Lung (tissue), 11 donors: ENCODE measurements at regions not wholly inside any gene's neighbourhood (a gene's known extent, or its start where the extent isn't known, plus 50 kb on each side); places are given as distances from the start of the nearest gene placed in this dataset.

Experiments
- ATAC-seq: fragments of 200-7000 bp; cut with Tn5 transposase; one replicate; pipeline ENCODE4 v1.9.1; 2020; ENCODE audit warnings: moderate number of reproducible peaks; ENCODE audit not compliant: insufficient read depth, low FRiP score
- DNase-seq, 3 donors: peaks; one replicate each; pipeline ENCODE4 v3.0.0-alpha.2; 2013 to 2017
- H3K27ac ChIP-seq, 2 donors: one replicate each; pipeline ENCODE4 v1.5.1; 2013; ENCODE audit warnings: mild to moderate bottlenecking in 2 of 2, moderate library complexity in 2 of 2, control low read depth in 1 of 2, inconsistent platforms in 1 of 2, low read depth in 1 of 2, low read length in 1 of 2
- H3K27me3 ChIP-seq, 3 donors: one replicate each; pipeline ENCODE4 v1.5.1; 2013; ENCODE audit warnings: low read length in 2 of 3; ENCODE audit not compliant: control insufficient read depth in 3 of 3, insufficient read depth in 3 of 3
- H3K36me3 ChIP-seq, 4 donors: one replicate each; pipeline ENCODE4 v1.5.1; 2013; ENCODE audit warnings: low read length in 4 of 4, mild to moderate bottlenecking in 1 of 4, moderate library complexity in 1 of 4; ENCODE audit not compliant: control insufficient read depth in 4 of 4, insufficient read depth in 4 of 4
- H3K4me1 ChIP-seq, 5 donors: one replicate each; pipeline ENCODE4 v1.5.1; 2013; ENCODE audit warnings: low read length in 5 of 5, mild to moderate bottlenecking in 2 of 5, moderate library complexity in 1 of 5; ENCODE audit not compliant: control insufficient read depth in 5 of 5, insufficient read depth in 5 of 5
- H3K4me3 ChIP-seq: one replicate; pipeline ENCODE4 v1.5.1; 2013; ENCODE audit warnings: mild to moderate bottlenecking, control low read depth, moderate library complexity
- H3K9ac ChIP-seq, 2 donors: one replicate each; pipeline ENCODE4 v1.5.1; 2013; ENCODE audit warnings: low read length in 2 of 2, control low read depth in 1 of 2; ENCODE audit not compliant: insufficient read depth in 1 of 2
- H3K9me3 ChIP-seq, 4 donors: one replicate each; pipeline ENCODE4 v1.5.1; 2013; ENCODE audit warnings: low read length in 3 of 4, mild to moderate bottlenecking in 1 of 4, moderate library complexity in 1 of 4; ENCODE audit not compliant: control insufficient read depth in 4 of 4, insufficient read depth in 3 of 4
- CTCF ChIP-seq: IDR thresholded peaks from 2 replicates; pipeline ENCODE4 v1.5.1; 2012; ENCODE audit warnings: mild to moderate bottlenecking; ENCODE audit errors: control extremely low read depth, extremely low read depth
- WGBS, 2 donors: extraction: QIAGEN DNeasy Blood & Tissue Kit; methylation state at CpG; one replicate each; pipeline ENCODE4 v1.1.7; 2013; 5-methylcytosine and 5-hydroxymethylcytosine counted together
- donor health status: control.
- donor health status: control.
- donor health status: Bipolar disorder and iron deficiency.
- donor health status: healthy.
- donor health status: DM: yes; HTN: yes; CAD: no.

GRCh38 chr13:82747958-82748357 is 1134.3 kb downstream of the SLITRK1 start:
- no peaks in the 10 kb centered on the region for H3K36me3 ChIP-seq
- peaks cover 0 to 18% (median 0%) of the 10 kb centered on the region in 5 donors for H3K4me1 ChIP-seq
- 65 to 71% methylated on average over 1 of the region's 1 CpG for WGBS, 2 donors
- TF ChIP-seq CTCF: no peak
- H3K4me3 ChIP-seq: no peak overlapping the region
- no peak overlapping the region for H3K9ac ChIP-seq
- no peak for DNase-seq
- no peak overlapping the region for H3K27ac ChIP-seq
- ATAC-seq: no peak
- H3K9me3 ChIP-seq: no peaks in the 10 kb centered on the region
- no peaks in the 10 kb centered on the region for H3K27me3 ChIP-seq

- no peak for DNase-seq
- Histone ChIP-seq H3K9ac (no peak overlapping the region), H3K27ac (no peak overlapping the region), H3K9me3 (no peaks in the 10 kb centered on the region), H3K4me1 (peaks cover 0 to 18% (median 0%) of the 10 kb centered on the region in 5 donors), H3K36me3 (no peaks in the 10 kb centered on the region), H3K27me3 (no peaks in the 10 kb centered on the region), H3K4me3 (no peak overlapping the region)
- no peak for ATAC-seq
- WGBS, 2 donors: 26 to 45% methylated on average over 1 of the region's 1 CpG
- no peak for TF ChIP-seq CTCF
These were observed 1135.0 kb downstream of the SLITRK1 start for GRCh38 chr13:82747291-82747690.

GRCh38 chr13:82740442-82740841 is 1141.8 kb downstream of the SLITRK1 start:
- Histone ChIP-seq H3K27ac (no peak overlapping the region), H3K4me1 (no peaks in the 10 kb centered on the region), H3K9me3 (peaks cover 0 to 6% (median 0%) of the 10 kb centered on the region in 4 donors), H3K4me3 (no peak overlapping the region), H3K9ac (no peak overlapping the region), H3K27me3 (no peaks in the 10 kb centered on the region), H3K36me3 (no peaks in the 10 kb centered on the region)
- DNase-seq (no peak), ATAC-seq (no peak)
- WGBS, 2 donors: 91 to 95% methylated on average over 4 of the region's 4 CpGs
- TF ChIP-seq CTCF: no peak

- H3K9me3 ChIP-seq: peaks cover 0 to 6% (median 0%) of the 10 kb centered on the region in 4 donors
- H3K9ac ChIP-seq: no peak overlapping the region
- H3K4me3 ChIP-seq: no peak overlapping the region
- no peak overlapping the region for H3K27ac ChIP-seq
- WGBS, 2 donors: 87 to 88% methylated on average over 1 of the region's 1 CpG
- no peak for TF ChIP-seq CTCF
- no peaks in the 10 kb centered on the region for H3K36me3 ChIP-seq
- no peak for DNase-seq
- ATAC-seq: no peak
- H3K27me3 ChIP-seq: no peaks in the 10 kb centered on the region
- no peaks in the 10 kb centered on the region for H3K4me1 ChIP-seq
These were observed 1142.4 kb downstream of the SLITRK1 start for GRCh38 chr13:82739881-82740280.
